ENCODE measurements at regions not wholly inside any gene's neighbourhood (a gene's known extent, or its start where the extent isn't known, plus 50 kb on each side); places are given as distances from the start of the nearest gene placed in this dataset.

- TF ChIP-seq CTCF (IDR thresholded peaks at IDR 0.05) (no peak), POLR2A (IDR thresholded peaks at IDR 0.05) (no peak), EP300 (IDR thresholded peaks at IDR 0.05) (no peak), POLR2AphosphoS5 (IDR thresholded peaks at IDR 0.05) (no peak)
Measured at GRCh38 chr6:121759370-121759769, 323.9 kb downstream of the GJA1 start.

All from stomach (tissue), 4 donors.